ENCODE measurements at regions not wholly inside any gene's neighbourhood (a gene's known extent, or its start where the extent isn't known, plus 50 kb on each side); places are given as distances from the start of the nearest gene placed in this dataset.
"Not testable (repeated sequence)": the region's sequence is repeated elsewhere in the genome, so short reads cannot be mapped to it uniquely, and the experiment has no call there.

- TF ChIP-seq CTCF (IDR thresholded peaks at IDR 0.05); POLR2A (IDR thresholded peaks at IDR 0.05; ENCODE audit: low read depth): not testable (repeated sequence)
Observed at GRCh38 chr9:40993375-40993774, 135.1 kb downstream of the FOXD4L6 start.

Data from esophagus muscularis mucosa (tissue), 3 donors.